Stimulated activated naive B cell treated with anti-CD40 and anti-IgM and Interleukin-4, amounts not matched to agents 10 μg/mL and 1 μg/mL and 100 μg/mL, for 72 hours (primary cell): ENCODE measurements at regions not wholly inside any gene's neighbourhood (a gene's known extent, or its start where the extent isn't known, plus 50 kb on each side); places are given as distances from the start of the nearest gene placed in this dataset.

ENCODE experiments used
- ATAC-seq, 2 donors: fragments of 150-1000 bp; cut with Tn5 transposase; replicated peaks; 2 replicates each; pipeline ENCODE4 v1.10.0; 2021; ENCODE audit warnings: moderate library complexity in 1 of 2
- DNase-seq: peaks from one replicate; pipeline ENCODE4 v3.0.0; 2021
- H3K27ac Mint-ChIP-seq: one replicate; pipeline ENCODE4 v1.8.0; 2022; ENCODE audit warnings: mild to moderate bottlenecking, mixed read lengths
- H3K27me3 Mint-ChIP-seq, 2 donors: one replicate each; pipeline ENCODE4 v1.8.0; 2022; ENCODE audit warnings: mixed read lengths in 2 of 2
- H3K36me3 Mint-ChIP-seq, 2 donors: one replicate each; pipeline ENCODE4 v1.8.0; 2022; ENCODE audit warnings: mixed read lengths in 2 of 2, mild to moderate bottlenecking in 1 of 2
- H3K4me1 Mint-ChIP-seq, 2 donors: one replicate each; pipeline ENCODE4 v1.8.0; 2022; ENCODE audit warnings: mixed read lengths in 2 of 2, mild to moderate bottlenecking in 1 of 2
- H3K4me3 Mint-ChIP-seq, 2 donors: one replicate each; pipeline ENCODE4 v1.8.0; 2022; ENCODE audit warnings: mild to moderate bottlenecking in 2 of 2, mixed read lengths in 2 of 2, moderate library complexity in 1 of 2
- H3K9me3 Mint-ChIP-seq, 2 donors: one replicate each; pipeline ENCODE4 v1.8.0; 2022; ENCODE audit warnings: mixed read lengths in 2 of 2, mild to moderate bottlenecking in 1 of 2

DNA sequence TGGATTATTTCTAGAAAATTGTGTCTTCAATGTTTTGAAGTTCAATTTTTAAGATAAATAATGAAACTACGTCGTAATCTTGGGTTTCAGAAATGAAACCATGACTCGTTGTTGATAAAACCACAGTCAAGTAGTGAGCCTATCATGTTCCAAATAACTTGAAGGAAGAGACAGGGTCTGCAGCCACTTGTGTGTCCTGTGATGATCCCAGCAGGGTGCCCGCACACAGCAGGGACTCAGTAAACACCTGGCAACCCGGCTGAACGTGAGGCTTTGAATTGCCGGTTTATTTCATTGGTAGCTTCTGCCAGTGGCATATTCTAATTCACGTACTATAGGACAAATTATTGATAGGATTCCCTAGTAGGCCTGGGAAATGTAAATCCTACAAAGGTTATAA is 679.6 kb downstream of the IRX1 start:
- Mint-ChIP-seq H3K36me3 (no peaks in the 10 kb centered on the region), H3K9me3 (peaks cover 10 to 14% of the 10 kb centered on the region in 2 donors), H3K27ac (no peak overlapping the region), H3K4me3 (no peak overlapping the region), H3K27me3 (no peaks in the 10 kb centered on the region), H3K4me1 (no peaks in the 10 kb centered on the region)
- no peak for ATAC-seq
- no peak for DNase-seq

DNA sequence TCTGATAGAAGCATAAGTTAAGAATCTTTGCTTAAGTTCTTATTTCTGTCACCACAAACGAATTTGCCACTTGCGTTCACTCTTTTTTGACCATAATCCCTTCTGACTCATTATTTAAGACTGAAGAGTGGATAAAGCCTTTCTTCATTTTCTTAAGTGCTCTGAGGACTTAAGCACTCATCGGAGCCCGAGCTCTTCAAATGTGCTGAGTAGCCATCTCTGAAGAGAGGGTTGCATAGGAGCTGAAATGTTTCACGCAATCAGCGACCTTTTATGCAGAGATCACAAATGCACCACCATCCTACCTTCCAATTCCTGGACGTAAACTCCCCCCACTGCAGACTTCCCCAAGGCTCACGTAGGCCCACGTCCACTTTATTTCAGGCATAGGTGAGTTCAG is 699.2 kb downstream of the IRX1 start:
- no peak overlapping the region for H3K4me3 Mint-ChIP-seq

DNA sequence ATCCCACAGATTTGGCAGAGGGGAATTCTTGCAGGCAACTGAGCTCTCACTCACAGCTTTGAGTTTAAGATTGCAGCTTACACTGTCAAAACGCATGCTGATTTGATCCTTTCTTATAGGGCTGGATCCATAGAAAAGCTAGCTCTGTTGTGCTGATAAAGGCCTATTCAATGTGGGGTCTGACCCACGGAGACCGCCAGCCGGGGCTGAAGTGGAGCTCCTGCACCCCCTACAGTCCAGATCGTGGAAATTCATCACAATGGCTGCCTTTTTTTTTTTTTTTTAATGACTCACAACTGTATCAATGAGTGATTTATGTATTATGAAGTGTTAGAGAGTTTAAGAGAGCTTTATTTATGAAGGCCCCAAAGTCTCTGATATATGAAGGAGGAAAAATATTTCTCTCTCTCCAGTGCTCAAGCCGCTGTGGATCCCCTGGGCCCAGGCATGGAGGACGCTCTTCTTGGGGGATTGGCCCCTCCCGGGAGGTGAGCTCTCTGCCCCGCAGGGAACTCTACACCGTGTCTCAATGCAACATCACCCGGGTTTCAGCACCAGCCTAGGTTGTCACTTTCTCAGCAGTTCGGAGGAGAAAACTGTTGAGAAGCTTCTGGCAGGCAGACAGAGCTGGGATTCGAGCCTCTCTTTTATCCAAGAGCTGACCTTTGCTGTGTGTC is 700.2 kb downstream of the IRX1 start:
- Mint-ChIP-seq H3K27ac (no peak overlapping the region), H3K4me3 (no peak overlapping the region), H3K4me1 (no peaks in the 10 kb centered on the region), H3K27me3 (no peaks in the 10 kb centered on the region), H3K9me3 (no peaks in the 10 kb centered on the region), H3K36me3 (no peaks in the 10 kb centered on the region)
- no peak for DNase-seq
- peak; percentile 25 to 34 for ATAC-seq

More for the DNA sequence above, 699.2 kb downstream of the IRX1 start:
- H3K4me1 Mint-ChIP-seq, result no peaks in the 10 kb centered on the region
- DNase-seq (no peak), ATAC-seq (no peak)
- no peaks in the 10 kb centered on the region for H3K36me3 Mint-ChIP-seq
- no peaks in the 10 kb centered on the region for H3K9me3 Mint-ChIP-seq
- no peaks in the 10 kb centered on the region for H3K27me3 Mint-ChIP-seq
- H3K27ac Mint-ChIP-seq, result no peak overlapping the region

DNA sequence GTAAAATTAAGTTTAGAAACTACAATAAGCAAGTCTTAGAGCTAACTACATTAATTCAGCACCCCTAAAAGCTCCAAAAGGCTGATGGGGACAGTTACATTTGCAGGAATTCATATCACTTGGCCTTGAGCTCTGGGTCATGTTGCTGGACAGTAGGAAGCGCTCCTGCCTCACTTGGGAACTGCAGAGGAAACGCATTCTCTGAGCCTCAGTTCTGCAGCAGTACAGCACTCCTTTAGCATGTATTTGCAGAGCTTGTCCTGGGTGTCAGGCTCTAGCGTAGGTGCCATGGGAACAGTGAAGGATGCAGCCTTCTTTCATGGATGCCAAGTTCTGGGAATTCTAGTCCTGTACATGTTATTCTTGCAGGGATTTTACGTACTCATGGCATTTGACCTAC is 710.4 kb downstream of the IRX1 start:
- Mint-ChIP-seq H3K4me1 (no peaks in the 10 kb centered on the region), H3K36me3 (no peaks in the 10 kb centered on the region), H3K27ac (no peak overlapping the region), H3K27me3 (no peaks in the 10 kb centered on the region), H3K4me3 (no peak overlapping the region), H3K9me3 (peaks cover 0 to 1% of the 10 kb centered on the region in 2 donors)
- DNase-seq (no peak), ATAC-seq (no peak)

DNA sequence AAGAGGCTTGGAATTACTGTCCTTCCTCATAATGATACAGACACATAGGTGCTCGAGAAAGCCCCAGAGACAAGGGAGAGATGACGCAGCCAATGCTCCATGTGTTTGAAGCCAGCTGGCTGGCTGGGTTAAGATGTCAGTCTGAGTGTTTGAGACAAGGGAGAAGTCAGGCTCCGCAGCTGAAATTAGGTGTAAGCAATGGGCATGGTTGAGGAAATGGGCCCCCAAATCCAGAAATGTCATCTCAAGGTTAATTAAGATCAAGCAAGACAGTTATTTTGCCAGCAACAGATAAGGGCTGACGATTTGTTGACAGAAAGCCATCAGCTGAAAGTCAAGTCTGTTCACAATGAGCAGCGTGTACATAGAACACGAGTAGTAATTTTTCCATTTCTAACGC is 713.4 kb downstream of the IRX1 start:
- DNase-seq, result no peak
- no peaks in the 10 kb centered on the region for H3K36me3 Mint-ChIP-seq
- H3K9me3 Mint-ChIP-seq, result peaks cover 3 to 10% of the 10 kb centered on the region in 2 donors
- no peak overlapping the region for H3K4me3 Mint-ChIP-seq
- no peaks in the 10 kb centered on the region for H3K4me1 Mint-ChIP-seq
- no peak overlapping the region for H3K27ac Mint-ChIP-seq
- no peak for ATAC-seq
- H3K27me3 Mint-ChIP-seq, result no peaks in the 10 kb centered on the region

DNA sequence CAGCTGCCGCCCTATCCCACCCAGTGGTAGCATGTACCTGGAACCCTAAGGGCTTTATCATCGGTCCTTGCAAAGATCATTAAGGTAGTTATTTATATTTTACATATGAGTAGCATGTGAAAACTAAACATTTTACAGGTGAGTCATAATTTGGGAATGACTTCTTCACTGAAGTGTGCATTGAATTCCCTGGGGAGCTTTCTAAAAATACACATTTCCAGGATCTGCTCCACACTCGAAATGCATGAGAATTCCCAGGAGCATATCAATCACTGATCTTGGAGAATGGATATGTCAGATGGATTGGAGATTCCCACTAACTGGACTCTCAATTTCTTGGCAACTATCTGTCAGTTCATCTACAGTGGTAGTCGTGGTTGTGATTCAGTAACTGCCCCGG is 717.5 kb downstream of the IRX1 start:
- H3K4me1 Mint-ChIP-seq, result no peaks in the 10 kb centered on the region

DNA sequence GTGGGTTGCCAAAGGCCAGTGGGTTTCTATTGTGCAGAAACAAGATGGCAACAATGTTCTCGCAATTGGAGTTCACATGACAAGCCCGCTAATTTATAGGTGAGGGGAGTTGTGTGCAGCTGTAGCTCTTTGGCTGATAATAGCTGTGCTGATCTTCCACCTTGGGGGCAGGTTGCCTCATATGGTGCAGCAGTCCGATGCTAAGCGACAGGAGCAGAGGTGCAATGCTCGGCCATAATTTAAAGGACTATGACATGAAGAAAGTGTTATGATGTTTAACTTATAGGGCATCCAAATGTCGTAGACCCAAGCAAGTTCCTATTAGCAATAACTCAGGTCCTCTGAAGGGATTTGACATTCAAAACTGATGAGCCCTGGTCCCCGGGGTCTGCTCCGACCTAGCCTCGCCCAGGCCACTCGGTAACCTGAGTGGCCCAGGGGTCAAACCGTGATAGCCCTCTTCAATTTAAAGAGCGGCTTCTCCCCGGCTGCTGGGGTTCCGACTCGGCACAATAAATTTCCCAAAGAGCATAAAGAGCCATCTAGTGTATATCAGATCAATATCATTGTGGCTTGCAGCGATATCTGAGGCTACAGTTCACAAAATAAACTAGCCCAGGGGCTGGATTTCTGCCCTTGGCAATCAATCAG is 724.0 kb downstream of the IRX1 start:
- Mint-ChIP-seq H3K9me3 (peaks cover 11% of the 10 kb centered on the region in 2 donors), H3K27ac (no peak overlapping the region), H3K36me3 (no peaks in the 10 kb centered on the region), H3K27me3 (no peaks in the 10 kb centered on the region), H3K4me1 (no peaks in the 10 kb centered on the region), H3K4me3 (no peak overlapping the region)
- no peak for DNase-seq
- ATAC-seq, result no peak

More for the DNA sequence above, 717.5 kb downstream of the IRX1 start:
- DNase-seq, result no peak
- Mint-ChIP-seq H3K27me3 (no peaks in the 10 kb centered on the region), H3K4me3 (no peak overlapping the region), H3K9me3 (peaks cover 1 to 14% of the 10 kb centered on the region in 2 donors), H3K27ac (peak overlapping the region; percentile 31), H3K36me3 (no peaks in the 10 kb centered on the region)
- ATAC-seq, result no peak

DNA sequence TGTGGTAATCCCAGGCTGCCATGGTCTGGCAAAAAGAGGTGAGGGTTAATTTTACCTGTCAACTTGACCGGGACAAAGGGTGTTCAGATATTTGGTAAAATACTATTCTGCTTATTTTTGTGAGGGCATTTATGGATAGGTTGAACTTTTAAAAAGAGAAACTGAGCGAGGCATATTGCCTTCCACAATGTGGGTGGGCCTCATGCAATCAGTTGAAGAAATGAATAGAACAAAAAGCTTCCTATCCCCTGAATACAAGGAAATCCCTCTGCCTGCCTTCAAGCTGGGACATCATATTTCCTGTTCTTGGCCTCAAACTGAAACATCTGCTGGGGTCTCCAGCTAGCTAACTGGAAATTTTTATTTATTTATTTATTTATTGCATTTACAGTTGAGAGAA is 734.7 kb downstream of the IRX1 start:
- no peak for DNase-seq
- Mint-ChIP-seq H3K4me3 (no peak overlapping the region), H3K27me3 (no peaks in the 10 kb centered on the region), H3K9me3 (peaks cover 0 to 2% of the 10 kb centered on the region in 2 donors), H3K36me3 (no peaks in the 10 kb centered on the region), H3K27ac (no peak overlapping the region), H3K4me1 (no peaks in the 10 kb centered on the region)
- no peak for ATAC-seq

DNA sequence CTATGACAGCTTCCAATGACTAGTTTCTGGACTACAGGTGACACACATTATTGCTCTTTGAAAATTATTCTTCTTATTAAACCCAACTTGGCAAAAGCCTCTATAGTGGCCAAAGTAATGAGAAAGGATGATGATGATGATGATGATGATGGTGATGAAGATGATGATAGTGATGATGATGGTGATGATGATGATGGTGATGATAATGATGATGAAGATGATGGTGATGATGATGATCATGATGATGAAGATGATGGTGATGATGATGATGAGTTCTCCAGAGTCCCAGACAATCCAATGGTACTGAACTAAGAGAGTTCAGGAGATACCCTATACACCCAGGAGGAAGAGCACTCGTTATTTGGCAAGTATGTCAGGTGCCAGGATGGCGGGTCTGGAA is 739.4 kb downstream of the IRX1 start:
- Mint-ChIP-seq H3K27ac (no peak overlapping the region), H3K4me3 (no peak overlapping the region), H3K27me3 (no peaks in the 10 kb centered on the region), H3K36me3 (no peaks in the 10 kb centered on the region), H3K9me3 (peaks cover 6 to 8% of the 10 kb centered on the region in 2 donors), H3K4me1 (no peaks in the 10 kb centered on the region)
- no peak for ATAC-seq
- DNase-seq, result no peak

DNA sequence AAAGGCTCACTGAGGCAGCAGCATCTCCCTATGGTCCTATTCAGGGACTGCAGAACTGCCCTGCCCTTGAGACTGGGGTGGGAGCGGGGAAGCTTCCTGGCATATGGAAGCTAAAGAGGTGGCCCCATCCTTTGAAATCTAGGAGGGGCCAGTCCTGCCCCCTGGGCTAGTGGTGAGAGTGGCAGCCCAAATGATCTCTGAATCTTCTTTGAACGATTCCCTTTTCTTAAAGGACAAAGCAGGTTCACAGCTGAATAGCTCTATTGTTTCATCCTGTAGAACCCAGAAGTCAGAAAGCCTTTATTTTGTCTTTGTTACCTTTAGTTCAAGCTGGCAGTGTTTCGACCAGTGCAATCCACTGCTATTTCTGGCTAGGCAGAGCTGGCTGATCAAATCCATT is 741.9 kb downstream of the IRX1 start:
- DNase-seq (no peak), ATAC-seq (no peak)
- no peaks in the 10 kb centered on the region for H3K27me3 Mint-ChIP-seq
- H3K27ac Mint-ChIP-seq, result no peak overlapping the region
- peaks cover 4 to 8% of the 10 kb centered on the region in 2 donors for H3K9me3 Mint-ChIP-seq
- no peak overlapping the region for H3K4me3 Mint-ChIP-seq
- H3K36me3 Mint-ChIP-seq, result no peaks in the 10 kb centered on the region
- no peaks in the 10 kb centered on the region for H3K4me1 Mint-ChIP-seq

DNA sequence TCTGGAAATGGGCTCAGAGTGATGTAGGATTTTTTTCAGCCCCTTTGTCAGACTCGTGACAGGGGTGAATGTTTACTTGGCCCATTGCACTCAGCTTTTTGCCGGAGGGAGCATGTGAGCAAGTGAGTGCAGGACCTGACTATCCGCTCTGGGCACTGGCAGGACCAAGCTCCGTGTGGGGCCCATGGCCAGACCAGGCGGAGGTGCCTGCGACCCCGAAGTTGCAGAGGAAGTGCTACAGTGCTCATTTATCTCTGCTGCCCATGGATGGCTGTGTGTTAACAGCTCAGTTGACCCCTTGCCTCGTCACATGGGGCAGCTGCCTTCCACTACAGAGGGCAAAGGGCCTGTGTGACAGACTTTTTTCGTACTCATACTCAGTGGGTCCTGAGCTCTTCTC is 744.3 kb downstream of the IRX1 start:
- no peak overlapping the region for H3K4me3 Mint-ChIP-seq
- no peak for ATAC-seq

DNA sequence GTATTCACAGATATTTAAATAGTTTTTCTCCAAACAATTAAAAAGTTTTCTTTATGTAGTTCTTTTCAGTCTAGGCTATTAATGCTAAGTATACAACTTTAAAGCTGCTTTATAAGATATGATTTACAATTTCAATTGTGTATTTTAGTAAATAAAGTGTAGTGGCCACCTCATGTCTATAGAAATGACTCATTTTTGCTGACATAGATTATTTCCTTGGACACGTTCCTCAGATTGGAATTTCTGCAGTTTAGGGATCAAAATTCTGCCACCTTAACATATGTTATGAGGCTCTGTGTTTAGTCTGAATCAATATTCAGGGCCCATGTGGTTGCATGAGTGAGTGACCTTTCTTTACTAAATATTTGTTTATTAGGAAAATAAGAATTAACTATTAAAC is 750.2 kb downstream of the IRX1 start:
- Mint-ChIP-seq H3K4me1 (no peaks in the 10 kb centered on the region), H3K4me3 (no peak overlapping the region), H3K9me3 (peaks cover 4 to 7% of the 10 kb centered on the region in 2 donors), H3K27me3 (no peaks in the 10 kb centered on the region), H3K36me3 (peaks cover 0 to 1% of the 10 kb centered on the region in 2 donors), H3K27ac (no peak overlapping the region)
- DNase-seq (no peak), ATAC-seq (no peak)

More for the DNA sequence above, 744.3 kb downstream of the IRX1 start:
- Mint-ChIP-seq H3K27ac (no peak overlapping the region), H3K9me3 (peaks cover 4 to 8% of the 10 kb centered on the region in 2 donors), H3K27me3 (no peaks in the 10 kb centered on the region), H3K4me1 (no peaks in the 10 kb centered on the region), H3K36me3 (no peaks in the 10 kb centered on the region)
- no peak for DNase-seq

DNA sequence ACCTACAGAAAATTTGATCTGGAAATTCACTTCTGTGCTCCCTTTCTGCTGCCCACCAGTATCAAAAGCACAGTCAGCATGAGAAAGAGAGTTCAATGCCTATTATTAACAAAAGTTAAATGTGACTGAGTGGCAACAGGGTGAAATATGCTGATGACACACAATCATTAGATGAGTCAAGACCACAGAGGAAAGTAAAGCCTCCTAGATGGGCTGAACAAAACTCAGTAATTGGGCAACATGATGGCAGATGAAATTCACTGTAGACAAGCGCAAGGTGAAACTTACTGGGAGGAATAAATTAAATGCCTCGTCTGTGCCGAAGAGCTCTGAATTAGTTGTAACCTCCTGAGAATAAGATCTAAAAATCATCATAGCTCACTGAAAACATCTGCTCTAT is 752.8 kb downstream of the IRX1 start:
- Mint-ChIP-seq H3K4me3 (no peak overlapping the region), H3K27ac (no peak overlapping the region), H3K36me3 (peaks cover 0 to 1% of the 10 kb centered on the region in 2 donors), H3K9me3 (peaks cover 4 to 10% of the 10 kb centered on the region in 2 donors), H3K4me1 (no peaks in the 10 kb centered on the region), H3K27me3 (no peaks in the 10 kb centered on the region)
- ATAC-seq (no peak), DNase-seq (no peak)

DNA sequence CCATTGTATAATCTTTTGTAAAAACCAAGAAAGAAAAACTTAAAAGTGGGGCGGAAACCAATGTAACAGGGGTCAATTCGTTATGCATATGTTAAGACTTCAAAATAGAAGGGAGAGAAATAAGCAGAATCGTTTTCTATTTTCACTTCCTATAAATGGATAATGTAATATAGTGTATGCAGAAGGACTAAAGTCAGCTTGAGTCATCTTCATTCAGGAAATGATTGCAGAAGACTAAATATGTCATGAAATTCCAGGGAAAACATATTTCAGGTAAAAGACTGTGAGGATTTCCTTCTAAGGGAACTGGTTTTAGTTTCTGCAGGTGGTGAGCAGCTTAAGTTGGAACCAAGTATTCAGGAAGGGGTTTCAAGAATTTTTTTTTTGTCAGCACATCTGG is 753.3 kb downstream of the IRX1 start:
- Mint-ChIP-seq H3K36me3 (peaks cover 0 to 1% of the 10 kb centered on the region in 2 donors), H3K27me3 (no peaks in the 10 kb centered on the region), H3K4me3 (no peak overlapping the region), H3K9me3 (peaks cover 4 to 10% of the 10 kb centered on the region in 2 donors), H3K4me1 (no peaks in the 10 kb centered on the region), H3K27ac (no peak overlapping the region)
- ATAC-seq (no peak), DNase-seq (no peak)

DNA sequence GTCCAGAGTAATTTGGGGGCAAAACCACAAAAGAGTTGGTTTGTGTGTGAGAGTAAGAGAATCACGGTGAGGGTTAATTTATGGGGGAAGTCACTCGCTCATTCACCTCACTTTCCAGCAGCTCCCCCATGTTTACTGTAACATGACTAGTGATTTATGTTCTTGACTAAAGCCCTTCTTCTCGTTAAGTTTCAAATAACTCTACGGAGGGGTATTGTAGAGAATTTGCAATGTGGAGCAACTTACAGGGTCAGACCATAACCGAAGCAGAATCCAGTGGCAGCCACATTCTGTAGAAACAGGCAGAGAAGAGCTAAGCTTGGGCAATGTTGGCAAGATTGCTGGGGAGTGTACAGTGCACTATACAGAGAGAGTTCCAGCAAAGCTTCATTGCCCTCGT is 760.6 kb downstream of the IRX1 start:
- no peaks in the 10 kb centered on the region for H3K27me3 Mint-ChIP-seq
- ATAC-seq, result no peak
- H3K9me3 Mint-ChIP-seq, result peaks cover 7 to 11% of the 10 kb centered on the region in 2 donors
- H3K4me3 Mint-ChIP-seq, result no peak overlapping the region
- no peaks in the 10 kb centered on the region for H3K36me3 Mint-ChIP-seq
- DNase-seq, result no peak
- H3K4me1 Mint-ChIP-seq, result no peaks in the 10 kb centered on the region
- H3K27ac Mint-ChIP-seq, result no peak overlapping the region
